ENCODE measurements at regions not wholly inside any gene's neighbourhood (a gene's known extent, or its start where the extent isn't known, plus 50 kb on each side); places are given as distances from the start of the nearest gene placed in this dataset.

- TF ChIP-seq TCF12 (IDR thresholded peaks at IDR 0.05; ENCODE audit: low read depth, low read length) (no peak), ZBTB11 (CRISPR knock-in tag; IDR thresholded peaks at IDR 0.05) (no peak), CREB1 (IDR thresholded peaks at IDR 0.05; ENCODE audit: low read depth) (no peak), NFYA (IDR thresholded peaks at IDR 0.05; ENCODE audit: borderline replicate concordance, low read depth, low read length) (no peak), ZNF24 (IDR thresholded peaks at IDR 0.05) (no peak), STAT1 (conservative IDR thresholded peaks at IDR 0.05) (no peak)
Observed at GRCh38 chr7:84811362-84811761, 375.5 kb downstream of the SEMA3D start (continued).

- CTCF ChIA-PET = interaction anchor here (0.6 kb wide), 1 partner anchor 615 kb away, joined by 3 read pairs; no protein-coding TSS in a partner anchor
- intact Hi-C loops (cut with micrococcal nuclease; ENCODE audit: unreplicated experiment) (no loop called here), in situ Hi-C loops (cut with MboI) (no loop called here)
- Histone ChIP-seq H4K20me1 (ENCODE audit: control insufficient read depth, insufficient read depth) (no peaks in the 10 kb centered on the region), H3K4me3 (no peak overlapping the region), H3K4me2 (ENCODE audit: control insufficient read depth, insufficient read depth) (no peak overlapping the region), H3K9ac (ENCODE audit: control insufficient read depth, insufficient read depth, low read length) (no peak overlapping the region), H2AFZ (ENCODE audit: control insufficient read depth, low read depth, low read length) (no peak overlapping the region), H3K36me3 (ENCODE audit: control insufficient read depth in 2 of 2, insufficient read depth in 2 of 2, low read length in 1 of 2) (no peaks in the 10 kb centered on the region), H3K27me3 (replicated peaks in 1 of 2; ENCODE audit: control insufficient read depth in 2 of 2, insufficient read depth in 2 of 2, low read length in 1 of 2) (no peaks in the 10 kb centered on the region), H3K4me1 (ENCODE audit: control insufficient read depth, insufficient read depth, low read length) (no peaks in the 10 kb centered on the region), H3K79me2 (ENCODE audit: control insufficient read depth, insufficient read depth, low read length) (no peaks in the 10 kb centered on the region), H3K27ac (ENCODE audit: control insufficient read depth, insufficient read depth) (no peak overlapping the region), H3K9me3 (replicated peaks; ENCODE audit: control insufficient read depth, insufficient read depth, low read length) (no peaks in the 10 kb centered on the region)
- TF ChIP-seq GABPA (IDR thresholded peaks at IDR 0.05; ENCODE audit: low read depth) (no peak), ZNF592 (IDR thresholded peaks at IDR 0.05) (no peak), EP300 (IDR thresholded peaks at IDR 0.05; ENCODE audit: borderline replicate concordance in 1 of 2, control insufficient read depth in 1 of 2, low read depth in 2 of 2, low read length in 2 of 2) (no peak), CREB1 (IDR thresholded peaks at IDR 0.05; ENCODE audit: low read depth) (no peak), POLR2AphosphoS5 (IDR thresholded peaks at IDR 0.05; ENCODE audit: low read length) (no peak), MTA2 (IDR thresholded peaks at IDR 0.05; ENCODE audit: low read depth) (no peak), MEF2A (IDR thresholded peaks at IDR 0.05; ENCODE audit: insufficient read depth, low read depth, low read length) (no peak)
- TF ChIP-seq, protein P1, sequence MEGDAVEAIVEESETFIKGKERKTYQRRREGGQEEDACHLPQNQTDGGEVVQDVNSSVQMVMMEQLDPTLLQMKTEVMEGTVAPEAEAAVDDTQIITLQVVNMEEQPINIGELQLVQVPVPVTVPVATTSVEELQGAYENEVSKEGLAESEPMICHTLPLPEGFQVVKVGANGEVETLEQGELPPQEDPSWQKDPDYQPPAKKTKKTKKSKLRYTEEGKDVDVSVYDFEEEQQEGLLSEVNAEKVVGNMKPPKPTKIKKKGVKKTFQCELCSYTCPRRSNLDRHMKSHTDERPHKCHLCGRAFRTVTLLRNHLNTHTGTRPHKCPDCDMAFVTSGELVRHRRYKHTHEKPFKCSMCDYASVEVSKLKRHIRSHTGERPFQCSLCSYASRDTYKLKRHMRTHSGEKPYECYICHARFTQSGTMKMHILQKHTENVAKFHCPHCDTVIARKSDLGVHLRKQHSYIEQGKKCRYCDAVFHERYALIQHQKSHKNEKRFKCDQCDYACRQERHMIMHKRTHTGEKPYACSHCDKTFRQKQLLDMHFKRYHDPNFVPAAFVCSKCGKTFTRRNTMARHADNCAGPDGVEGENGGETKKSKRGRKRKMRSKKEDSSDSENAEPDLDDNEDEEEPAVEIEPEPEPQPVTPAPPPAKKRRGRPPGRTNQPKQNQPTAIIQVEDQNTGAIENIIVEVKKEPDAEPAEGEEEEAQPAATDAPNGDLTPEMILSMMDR (IDR thresholded peaks at IDR 0.05 in 2 of 3, conservative IDR thresholded peaks at IDR 0.05 in 1 of 3; ENCODE audit: control insufficient read depth in 2 of 3, extremely low read depth in 1 of 3, insufficient read depth in 1 of 3, low read depth in 3 of 3, low read length in 3 of 3) = no peak
- ATAC-seq (no peak), DNase-seq (ENCODE audit: low read depth, low spot score) (no peak), FAIRE-seq (no peak)
- RAD21 ChIA-PET (ENCODE audit: unreplicated experiment) = no interaction called here
- SMC1A ChIA-PET (ENCODE audit: uncharacterized antibody, unreplicated experiment) = interaction anchor here (0.7 to 1.1 kb wide), 2 partner anchors 10 to 40 kb away, joined by 4 read pairs; no protein-coding TSS in a partner anchor
- no TSS peak for BruUV-seq (replicated peaks)
- 0% methylated on average over 1 of the region's 1 CpG for WGBS (ENCODE audit: insufficient coverage, insufficient replicate concordance, low lambda C conversion rate, missing lambda C conversion rate)
- POLR2A ChIA-PET = no interaction called here
Observed at GRCh38 chr7:84809877-84810276, 377.0 kb downstream of the SEMA3D start.

Data from GM12878 (cell line).